ENCODE measurements at regions not wholly inside any gene's neighbourhood (a gene's known extent, or its start where the extent isn't known, plus 50 kb on each side); places are given as distances from the start of the nearest gene placed in this dataset.

GRCh38 chr21:35354078-35354477 lies 305.0 kb upstream of the RUNX1 start:
- TF ChIP-seq CTCF (IDR thresholded peaks at IDR 0.05) (no peak), TAF1 (IDR thresholded peaks at IDR 0.05; ENCODE audit: borderline replicate concordance, low read depth, low read length) (no peak), EP300 (IDR thresholded peaks at IDR 0.05; ENCODE audit: borderline replicate concordance in 1 of 2, low read depth in 1 of 2, low read length in 1 of 2) (no peak), TCF12 (IDR thresholded peaks at IDR 0.05) (no peak)

All from SK-N-SH (cell line).